ENCODE measurements at regions not wholly inside any gene's neighbourhood (a gene's known extent, or its start where the extent isn't known, plus 50 kb on each side); places are given as distances from the start of the nearest gene placed in this dataset.
"Not testable (repeated sequence)": the region's sequence is repeated elsewhere in the genome, so short reads cannot be mapped to it uniquely, and the experiment has no call there.

GRCh38 chr9:7615344-7615743, 184.2 kb downstream of the DMAC1 start:
- no peak for DNase-seq

GRCh38 chr9:7613931-7614330, 185.6 kb downstream of the DMAC1 start:
- DNase-seq = no peak

- DNase-seq = no peak
Measured at GRCh38 chr9:7608261-7608660, 191.3 kb downstream of the DMAC1 start.

- DNase-seq = no peak
Measured at GRCh38 chr9:7607421-7607820, 192.2 kb downstream of the DMAC1 start.

- no peak for DNase-seq
Measured at GRCh38 chr9:7606591-7606990, 193.0 kb downstream of the DMAC1 start.

GRCh38 chr9:7601739-7602138, 197.8 kb downstream of the DMAC1 start:
- no peak for DNase-seq

GRCh38 chr9:7597716-7598115, 201.9 kb downstream of the DMAC1 start:
- DNase-seq = no peak

- DNase-seq = no peak
Measured at GRCh38 chr9:7592321-7593316, 207.0 kb downstream of the DMAC1 start.

- DNase-seq = no peak
Measured at GRCh38 chr9:7591501-7591900, 208.1 kb downstream of the DMAC1 start.

- no peak for DNase-seq
Measured at GRCh38 chr9:7580568-7580967, 219.0 kb downstream of the DMAC1 start.

- DNase-seq = no peak
Measured at GRCh38 chr9:7579351-7579750, 220.2 kb downstream of the DMAC1 start.

GRCh38 chr9:7578951-7579350, 220.6 kb downstream of the DMAC1 start:
- DNase-seq = no peak

GRCh38 chr9:7570107-7570720, 229.4 kb downstream of the DMAC1 start:
- DNase-seq = peak; percentile 57 to 74

- DNase-seq = no peak
Measured at GRCh38 chr9:7567687-7568086, 231.9 kb downstream of the DMAC1 start.

GRCh38 chr9:7561527-7562080, 238.0 kb downstream of the DMAC1 start:
- no peak for DNase-seq

- DNase-seq = no peak
Measured at GRCh38 chr9:7560669-7561305, 238.8 kb downstream of the DMAC1 start.

GRCh38 chr9:7554699-7555098, 244.9 kb downstream of the DMAC1 start:
- DNase-seq = no peak

GRCh38 chr9:7552706-7553105, 246.9 kb downstream of the DMAC1 start:
- not testable (repeated sequence) for DNase-seq

GRCh38 chr9:7549249-7549648, 250.3 kb downstream of the DMAC1 start:
- no peak for DNase-seq

GRCh38 chr9:7546261-7546660, 253.3 kb downstream of the DMAC1 start:
- DNase-seq = no peak

- DNase-seq = no peak
Measured at GRCh38 chr9:7545371-7546165, 254.0 kb downstream of the DMAC1 start.

GRCh38 chr9:7542693-7543092, 256.9 kb downstream of the DMAC1 start:
- DNase-seq = no peak

GRCh38 chr9:7542126-7542525, 257.5 kb downstream of the DMAC1 start:
- DNase-seq = no peak

All from activated CD4-positive, alpha-beta T cell treated with anti-CD3 and anti-CD28 coated beads for 4 hours (primary cell).